WTC11 (cell line): ENCODE measurements at regions not wholly inside any gene's neighbourhood (a gene's known extent, or its start where the extent isn't known, plus 50 kb on each side); places are given as distances from the start of the nearest gene placed in this dataset.

Experiments used
- ATAC-seq: fragments of 200-7000 bp; cut with Tn5 transposase; 2 replicates; pipeline ENCODE4 v1.10.0; 2021; ENCODE audit warnings: mild to moderate bottlenecking, moderate library complexity
- CTCF ChIA-PET: fragments of 300-600 bp; sonication (Branson Sonifier 250); formaldehyde crosslinking; loops from one replicate; lab custom pipeline; 2021; ENCODE audit warnings: antibody characterized with exemption; lab: Charles Lee
- POLR2A ChIA-PET: fragments of 350-600 bp; sonication (Branson Sonifier 250); formaldehyde crosslinking; loops from one replicate; lab custom pipeline; 2021; ENCODE audit warnings: antibody characterized with exemption; lab: Charles Lee
- DNase-seq: peaks from one replicate; pipeline ENCODE4 v3.0.0; 2021; ENCODE audit warnings: low spot score
- H3K27ac Mint-ChIP-seq: 2 replicates; pipeline ENCODE4 v1.8.0; 2021; ENCODE audit warnings: mixed read lengths
- H3K27me3 Mint-ChIP-seq: 2 replicates; pipeline ENCODE4 v1.8.0; 2021; ENCODE audit warnings: low read depth, mild to moderate bottlenecking, moderate library complexity, mixed read lengths
- H3K36me3 Mint-ChIP-seq: 2 replicates; pipeline ENCODE4 v1.8.0; 2021; ENCODE audit warnings: mixed read lengths
- H3K4me1 Mint-ChIP-seq: 2 replicates; pipeline ENCODE4 v1.8.0; 2022; ENCODE audit warnings: mixed read lengths
- H3K4me3 Mint-ChIP-seq: 2 replicates; pipeline ENCODE4 v1.8.0; 2021; ENCODE audit warnings: mild to moderate bottlenecking, moderate library complexity, mixed read lengths
- H3K9me3 Mint-ChIP-seq: 2 replicates; pipeline ENCODE4 v1.8.0; 2021; ENCODE audit warnings: mixed read lengths
- CREM ChIP-seq: sonication (generic); formaldehyde crosslinking; IDR thresholded peaks from 2 replicates; pipeline ENCODE4 v1.8.1; 2022; ENCODE audit warnings: mild to moderate bottlenecking, missing genetic modification reagents, moderate library complexity
- ESRRA ChIP-seq: sonication (generic); formaldehyde crosslinking; IDR thresholded peaks from 2 replicates; pipeline ENCODE4 v1.8.1; 2022; ENCODE audit warnings: mild to moderate bottlenecking, missing genetic modification reagents, borderline replicate concordance
- GRHL2 ChIP-seq: fragments of 250-450 bp; sonication (Bioruptor Pico); IDR thresholded peaks from 2 replicates; pipeline ENCODE4 v1.8.0; 2022; ENCODE audit warnings: mild to moderate bottlenecking, moderate library complexity; ENCODE audit not compliant: insufficient replicate concordance, severe bottlenecking
- JUN ChIP-seq: sonication (generic); formaldehyde crosslinking; IDR thresholded peaks from 2 replicates; pipeline ENCODE4 v1.8.0; 2023; ENCODE audit warnings: mild to moderate bottlenecking, missing genetic modification reagents
- KAT7 ChIP-seq: sonication (generic); formaldehyde crosslinking; IDR thresholded peaks from 2 replicates; pipeline ENCODE4 v1.8.1; 2023; ENCODE audit warnings: missing genetic modification reagents, mild to moderate bottlenecking, borderline replicate concordance
- MYBL2 ChIP-seq: sonication (generic); formaldehyde crosslinking; IDR thresholded peaks from 2 replicates; pipeline ENCODE4 v1.8.1; 2023; ENCODE audit warnings: mild to moderate bottlenecking, moderate library complexity, missing genetic modification reagents
- NFATC4 ChIP-seq: fragments of 250-450 bp; sonication (Bioruptor Pico); IDR thresholded peaks from 2 replicates; pipeline ENCODE4 v1.9.0; 2021; ENCODE audit warnings: mild to moderate bottlenecking
- NFE2L1 ChIP-seq: sonication (generic); formaldehyde crosslinking; IDR thresholded peaks from 2 replicates; pipeline ENCODE4 v1.8.1; 2023; ENCODE audit warnings: missing genetic modification reagents
- NFYB ChIP-seq: sonication (generic); formaldehyde crosslinking; conservative IDR thresholded peaks from 2 replicates; pipeline ENCODE4 v1.8.0; 2022; ENCODE audit warnings: low read depth, missing genetic modification reagents
- NR2C2 ChIP-seq: sonication (generic); formaldehyde crosslinking; IDR thresholded peaks from 2 replicates; pipeline ENCODE4 v1.8.0; 2022; ENCODE audit warnings: mild to moderate bottlenecking, missing genetic modification reagents
- OVOL2 ChIP-seq: fragments of 250-450 bp; sonication (Bioruptor Pico); IDR thresholded peaks from 2 replicates; pipeline ENCODE4 v1.9.0; 2021; ENCODE audit warnings: mild to moderate bottlenecking, borderline replicate concordance
- RELA ChIP-seq: sonication (generic); formaldehyde crosslinking; IDR thresholded peaks from 2 replicates; pipeline ENCODE4 v1.8.1; 2022; ENCODE audit warnings: missing genetic modification reagents, mild to moderate bottlenecking, borderline replicate concordance
- SMAD3 ChIP-seq: sonication (generic); formaldehyde crosslinking; IDR thresholded peaks from 2 replicates; pipeline ENCODE4 v1.8.0; 2022; ENCODE audit warnings: missing genetic modification reagents, mild to moderate bottlenecking, borderline replicate concordance
- SOX15 ChIP-seq: fragments of 250-450 bp; sonication (Bioruptor Pico); IDR thresholded peaks from 2 replicates; pipeline ENCODE4 v1.9.0; 2021; ENCODE audit warnings: mild to moderate bottlenecking
- TEAD4 ChIP-seq: sonication (generic); formaldehyde crosslinking; IDR thresholded peaks from 2 replicates; pipeline ENCODE4 v1.8.0; 2022; ENCODE audit warnings: mild to moderate bottlenecking, missing genetic modification reagents
- ZNF396 ChIP-seq: fragments of 250-450 bp; sonication (Bioruptor Pico); IDR thresholded peaks from 2 replicates; pipeline ENCODE4 v1.8.0; 2021; ENCODE audit warnings: mild to moderate bottlenecking, moderate library complexity, borderline replicate concordance
- ZNF416 ChIP-seq: fragments of 250-450 bp; sonication (Bioruptor Pico); IDR thresholded peaks from 2 replicates; pipeline ENCODE4 v1.9.0; 2021; ENCODE audit warnings: mild to moderate bottlenecking, inconsistent platforms
- TF ChIP-seq, protein P1 (sequence below): sonication (generic); formaldehyde crosslinking; IDR thresholded peaks from 2 replicates; pipeline ENCODE4 v1.8.1; 2022; ENCODE audit warnings: low read depth, missing genetic modification reagents, borderline replicate concordance
- TF ChIP-seq, protein P2 (sequence below): sonication (generic); formaldehyde crosslinking; IDR thresholded peaks from 2 replicates; pipeline ENCODE4 v1.8.1; 2022; ENCODE audit warnings: missing genetic modification reagents, borderline replicate concordance
- TF ChIP-seq, protein P3 (sequence below): fragments of 250-450 bp; sonication (Bioruptor Pico); IDR thresholded peaks from 2 replicates; pipeline ENCODE4 v2.1.2; 2022; ENCODE audit warnings: mild to moderate bottlenecking, moderate library complexity
- TF ChIP-seq, protein P4 (sequence below): sonication (generic); formaldehyde crosslinking; IDR thresholded peaks from 2 replicates; pipeline ENCODE4 v1.8.1; 2023; ENCODE audit warnings: mild to moderate bottlenecking, missing genetic modification reagents
- TF ChIP-seq, protein P5 (sequence below): sonication (generic); formaldehyde crosslinking; IDR thresholded peaks from 2 replicates; pipeline ENCODE4 v1.8.0; 2022; ENCODE audit warnings: mild to moderate bottlenecking, missing genetic modification reagents

DNA sequence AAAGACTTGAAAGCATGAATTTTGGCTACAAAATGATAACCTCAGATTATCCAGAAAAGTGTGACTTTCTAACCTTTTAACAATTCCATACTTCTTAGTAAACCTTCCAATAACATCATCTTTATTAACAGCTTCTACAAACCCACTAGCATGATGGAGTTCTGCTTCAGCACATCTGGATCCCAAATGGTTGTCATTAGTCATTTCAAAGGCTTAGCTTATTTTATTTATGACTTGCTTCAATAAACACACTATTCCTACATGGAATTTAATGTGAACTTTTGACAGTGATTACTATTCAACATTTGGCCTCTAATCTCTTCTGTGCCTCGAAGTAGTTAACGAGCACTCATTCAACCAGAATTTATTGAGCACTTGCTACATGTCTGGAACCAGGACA is 808.3 kb downstream of the TSN start:
- TF ChIP-seq KAT7 (CRISPR knock-in tag), result no peak
- no peak for TF ChIP-seq ZNF416 (CRISPR knock-in tag)
- TF ChIP-seq, protein P1, sequence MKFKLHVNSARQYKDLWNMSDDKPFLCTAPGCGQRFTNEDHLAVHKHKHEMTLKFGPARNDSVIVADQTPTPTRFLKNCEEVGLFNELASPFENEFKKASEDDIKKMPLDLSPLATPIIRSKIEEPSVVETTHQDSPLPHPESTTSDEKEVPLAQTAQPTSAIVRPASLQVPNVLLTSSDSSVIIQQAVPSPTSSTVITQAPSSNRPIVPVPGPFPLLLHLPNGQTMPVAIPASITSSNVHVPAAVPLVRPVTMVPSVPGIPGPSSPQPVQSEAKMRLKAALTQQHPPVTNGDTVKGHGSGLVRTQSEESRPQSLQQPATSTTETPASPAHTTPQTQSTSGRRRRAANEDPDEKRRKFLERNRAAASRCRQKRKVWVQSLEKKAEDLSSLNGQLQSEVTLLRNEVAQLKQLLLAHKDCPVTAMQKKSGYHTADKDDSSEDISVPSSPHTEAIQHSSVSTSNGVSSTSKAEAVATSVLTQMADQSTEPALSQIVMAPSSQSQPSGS (CRISPR knock-in tag), result no peak
- TF ChIP-seq MYBL2 (CRISPR knock-in tag), result no peak
- TF ChIP-seq NR2C2 (CRISPR knock-in tag), result no peak
- no peak for DNase-seq
- H3K9me3 Mint-ChIP-seq, result peaks cover 8% of the 10 kb centered on the region
- no peaks in the 10 kb centered on the region for H3K27me3 Mint-ChIP-seq
- no peak for ATAC-seq
- ChIA-PET CTCF (interaction anchor here (1.1 kb wide), 1 partner anchor 32 kb away, joined by 3 read pairs; no protein-coding TSS in a partner anchor), POLR2A (no interaction called here)
- no peaks in the 10 kb centered on the region for H3K36me3 Mint-ChIP-seq
- H3K4me1 Mint-ChIP-seq, result no peaks in the 10 kb centered on the region
- H3K4me3 Mint-ChIP-seq, result no peak overlapping the region
- no peak overlapping the region for H3K27ac Mint-ChIP-seq

DNA sequence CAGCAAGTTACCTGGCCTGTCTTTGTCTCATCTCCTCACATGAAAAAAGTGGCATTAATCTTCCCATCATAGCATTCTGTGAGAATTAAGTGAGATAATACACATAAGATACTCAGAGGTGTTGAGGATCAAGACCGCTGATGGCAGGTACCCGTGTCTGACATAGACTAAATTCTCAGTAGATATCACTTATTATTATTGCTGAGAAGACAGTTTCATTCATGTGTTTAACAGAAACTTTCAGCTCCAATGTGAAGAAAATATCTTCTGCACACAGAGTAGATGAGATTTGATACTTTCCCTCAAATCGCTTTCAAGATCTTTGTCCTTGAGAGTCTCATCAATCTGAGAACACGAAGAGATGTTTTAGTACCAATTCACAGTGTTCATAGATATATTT is 809.4 kb downstream of the TSN start:
- TF ChIP-seq, protein P2, sequence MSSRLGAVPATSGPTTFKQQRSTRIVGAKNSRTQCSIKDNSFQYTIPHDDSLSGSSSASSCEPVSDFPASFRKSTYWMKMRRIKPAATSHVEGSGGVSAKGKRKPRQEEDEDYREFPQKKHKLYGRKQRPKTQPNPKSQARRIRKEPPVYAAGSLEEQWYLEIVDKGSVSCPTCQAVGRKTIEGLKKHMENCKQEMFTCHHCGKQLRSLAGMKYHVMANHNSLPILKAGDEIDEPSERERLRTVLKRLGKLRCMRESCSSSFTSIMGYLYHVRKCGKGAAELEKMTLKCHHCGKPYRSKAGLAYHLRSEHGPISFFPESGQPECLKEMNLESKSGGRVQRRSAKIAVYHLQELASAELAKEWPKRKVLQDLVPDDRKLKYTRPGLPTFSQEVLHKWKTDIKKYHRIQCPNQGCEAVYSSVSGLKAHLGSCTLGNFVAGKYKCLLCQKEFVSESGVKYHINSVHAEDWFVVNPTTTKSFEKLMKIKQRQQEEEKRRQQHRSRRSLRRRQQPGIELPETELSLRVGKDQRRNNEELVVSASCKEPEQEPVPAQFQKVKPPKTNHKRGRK (CRISPR knock-in tag), result no peak
- TF ChIP-seq, protein P1 (CRISPR knock-in tag), result no peak
- TF ChIP-seq KAT7 (CRISPR knock-in tag) (no peak), NFE2L1 (CRISPR knock-in tag) (no peak), SOX15 (CRISPR knock-in tag) (no peak), CREM (CRISPR knock-in tag) (no peak), ZNF396 (CRISPR knock-in tag) (no peak), RELA (no peak), JUN (CRISPR knock-in tag) (no peak), TEAD4 (CRISPR knock-in tag) (no peak), GRHL2 (CRISPR knock-in tag) (no peak), NFATC4 (CRISPR knock-in tag) (no peak), NFYB (no peak), SMAD3 (CRISPR knock-in tag) (no peak), OVOL2 (CRISPR knock-in tag) (no peak), ESRRA (no peak)
- TF ChIP-seq, protein P3, sequence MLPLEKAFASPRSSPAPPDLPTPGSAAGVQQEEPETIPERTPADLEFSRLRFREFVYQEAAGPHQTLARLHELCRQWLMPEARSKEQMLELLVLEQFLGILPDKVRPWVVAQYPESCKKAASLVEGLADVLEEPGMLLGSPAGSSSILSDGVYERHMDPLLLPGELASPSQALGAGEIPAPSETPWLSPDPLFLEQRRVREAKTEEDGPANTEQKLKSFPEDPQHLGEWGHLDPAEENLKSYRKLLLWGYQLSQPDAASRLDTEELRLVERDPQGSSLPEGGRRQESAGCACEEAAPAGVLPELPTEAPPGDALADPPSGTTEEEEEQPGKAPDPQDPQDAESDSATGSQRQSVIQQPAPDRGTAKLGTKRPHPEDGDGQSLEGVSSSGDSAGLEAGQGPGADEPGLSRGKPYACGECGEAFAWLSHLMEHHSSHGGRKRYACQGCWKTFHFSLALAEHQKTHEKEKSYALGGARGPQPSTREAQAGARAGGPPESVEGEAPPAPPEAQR (CRISPR knock-in tag), result no peak
- TF ChIP-seq, protein P4, sequence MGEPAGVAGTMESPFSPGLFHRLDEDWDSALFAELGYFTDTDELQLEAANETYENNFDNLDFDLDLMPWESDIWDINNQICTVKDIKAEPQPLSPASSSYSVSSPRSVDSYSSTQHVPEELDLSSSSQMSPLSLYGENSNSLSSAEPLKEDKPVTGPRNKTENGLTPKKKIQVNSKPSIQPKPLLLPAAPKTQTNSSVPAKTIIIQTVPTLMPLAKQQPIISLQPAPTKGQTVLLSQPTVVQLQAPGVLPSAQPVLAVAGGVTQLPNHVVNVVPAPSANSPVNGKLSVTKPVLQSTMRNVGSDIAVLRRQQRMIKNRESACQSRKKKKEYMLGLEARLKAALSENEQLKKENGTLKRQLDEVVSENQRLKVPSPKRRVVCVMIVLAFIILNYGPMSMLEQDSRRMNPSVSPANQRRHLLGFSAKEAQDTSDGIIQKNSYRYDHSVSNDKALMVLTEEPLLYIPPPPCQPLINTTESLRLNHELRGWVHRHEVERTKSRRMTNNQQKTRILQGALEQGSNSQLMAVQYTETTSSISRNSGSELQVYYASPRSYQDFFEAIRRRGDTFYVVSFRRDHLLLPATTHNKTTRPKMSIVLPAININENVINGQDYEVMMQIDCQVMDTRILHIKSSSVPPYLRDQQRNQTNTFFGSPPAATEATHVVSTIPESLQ, result no peak
- TF ChIP-seq, protein P5, sequence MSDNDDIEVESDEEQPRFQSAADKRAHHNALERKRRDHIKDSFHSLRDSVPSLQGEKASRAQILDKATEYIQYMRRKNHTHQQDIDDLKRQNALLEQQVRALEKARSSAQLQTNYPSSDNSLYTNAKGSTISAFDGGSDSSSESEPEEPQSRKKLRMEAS (CRISPR knock-in tag), result no peak
- ChIA-PET CTCF (no interaction called here), POLR2A (no interaction called here)

More for the DNA sequence above, 809.4 kb downstream of the TSN start:
- H3K9me3 Mint-ChIP-seq, result peaks cover 8% of the 10 kb centered on the region
- no peaks in the 10 kb centered on the region for H3K27me3 Mint-ChIP-seq
- H3K4me1 Mint-ChIP-seq, result no peaks in the 10 kb centered on the region
- ATAC-seq, result no peak
- H3K4me3 Mint-ChIP-seq, result no peak overlapping the region
- no peak overlapping the region for H3K27ac Mint-ChIP-seq
- no peaks in the 10 kb centered on the region for H3K36me3 Mint-ChIP-seq
- DNase-seq, result no peak
